HG02884 (cell line): ENCODE measurements at regions not wholly inside any gene's neighbourhood (a gene's known extent, or its start where the extent isn't known, plus 50 kb on each side); places are given as distances from the start of the nearest gene placed in this dataset.
"Not testable (repeated sequence)": the region's sequence is repeated elsewhere in the genome, so short reads cannot be mapped to it uniquely, and the experiment has no call there.

Experiments
- ATAC-seq: cut with Tn5 transposase; IDR thresholded peaks from one replicate; pipeline ENCODE4 v1.9.1; 2021; ENCODE audit warnings: mild to moderate bottlenecking, moderate library complexity; ENCODE audit not compliant: unreplicated experiment

- ATAC-seq = no peak
Observed at GRCh38 chr4:43089730-43090129, 197.2 kb downstream of the GRXCR1 start.

GRCh38 chr4:43103048-43103447, 210.5 kb downstream of the GRXCR1 start:
- ATAC-seq = no peak

GRCh38 chr4:43112139-43112538, 219.6 kb downstream of the GRXCR1 start:
- no peak for ATAC-seq

- ATAC-seq = no peak
Observed at GRCh38 chr4:43113196-43113595, 220.7 kb downstream of the GRXCR1 start.

GRCh38 chr4:43126595-43126994, 234.1 kb downstream of the GRXCR1 start:
- ATAC-seq = no peak

- ATAC-seq = no peak
Observed at GRCh38 chr4:43130228-43131021, 237.9 kb downstream of the GRXCR1 start.

GRCh38 chr4:43132010-43132582, 239.6 kb downstream of the GRXCR1 start:
- ATAC-seq = peak; percentile 85

GRCh38 chr4:43133566-43133965, 241.1 kb downstream of the GRXCR1 start:
- no peak for ATAC-seq

- no peak for ATAC-seq
Observed at GRCh38 chr4:43136752-43137151, 244.2 kb downstream of the GRXCR1 start.

- no peak for ATAC-seq
Observed at GRCh38 chr4:43146198-43146597, 253.7 kb downstream of the GRXCR1 start.

GRCh38 chr4:43148481-43148880, 256.0 kb downstream of the GRXCR1 start:
- ATAC-seq = no peak

- peak; percentile 42 for ATAC-seq
Observed at GRCh38 chr4:43163101-43163792, 270.7 kb downstream of the GRXCR1 start.

- ATAC-seq = no peak
Observed at GRCh38 chr4:43189741-43190140, 297.2 kb downstream of the GRXCR1 start.

GRCh38 chr4:43212576-43212975, 320.1 kb downstream of the GRXCR1 start:
- not testable (repeated sequence) for ATAC-seq

- ATAC-seq = no peak
Observed at GRCh38 chr4:43223820-43224219, 331.3 kb downstream of the GRXCR1 start.

GRCh38 chr4:43224559-43224958, 332.0 kb downstream of the GRXCR1 start:
- no peak for ATAC-seq

GRCh38 chr4:43233321-43233720, 340.8 kb downstream of the GRXCR1 start:
- no peak for ATAC-seq

- no peak for ATAC-seq
Observed at GRCh38 chr4:43234626-43235415, 342.3 kb downstream of the GRXCR1 start.

GRCh38 chr4:43238008-43238407, 345.5 kb downstream of the GRXCR1 start:
- ATAC-seq = no peak

GRCh38 chr4:43238585-43238984, 346.1 kb downstream of the GRXCR1 start:
- ATAC-seq = no peak

- no peak for ATAC-seq
Observed at GRCh38 chr4:43241104-43241503, 348.6 kb downstream of the GRXCR1 start.
